GM19240 (cell line): ENCODE measurements at regions not wholly inside any gene's neighbourhood (a gene's known extent, or its start where the extent isn't known, plus 50 kb on each side); places are given as distances from the start of the nearest gene placed in this dataset.

Experiments
- DNase-seq: peaks from one replicate; pipeline ENCODE4 v3.0.0; 2011; ENCODE audit warnings: low spot score; ENCODE audit not compliant: insufficient read length

- no peak for DNase-seq
These were observed 325.1 kb downstream of the SPATA31D1 start for GRCh38 chr9:82313697-82314096.

- no peak for DNase-seq
These were observed 332.0 kb downstream of the SPATA31D1 start for GRCh38 chr9:82320566-82320965.

GRCh38 chr9:82325907-82326306 lies 337.3 kb downstream of the SPATA31D1 start:
- DNase-seq: no peak

DNA sequence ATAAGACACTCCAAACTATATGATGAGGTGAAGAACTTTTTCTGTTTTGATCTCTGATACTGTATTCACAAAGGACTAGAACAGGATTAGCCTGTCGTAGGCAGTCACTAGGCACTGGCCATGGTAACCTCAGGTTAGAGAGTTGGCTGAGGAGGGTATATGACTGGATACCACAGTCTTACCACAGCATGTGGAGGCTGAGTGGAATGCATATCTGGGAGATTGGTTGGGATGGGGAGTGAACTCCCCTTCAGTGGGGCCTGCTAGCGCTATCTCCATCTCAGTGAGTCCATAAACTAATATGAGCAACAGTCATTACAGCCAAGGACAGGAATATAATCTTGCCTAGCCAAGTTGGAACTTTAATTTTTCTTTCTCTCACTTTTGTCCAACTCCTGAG lies 339.1 kb downstream of the SPATA31D1 start:
- DNase-seq: no peak

GRCh38 chr9:82331079-82331478 lies 342.5 kb downstream of the SPATA31D1 start:
- DNase-seq: no peak

- DNase-seq: no peak
These were observed 343.6 kb downstream of the SPATA31D1 start for GRCh38 chr9:82332018-82332773.

GRCh38 chr9:82332774-82333152 lies 344.2 kb downstream of the SPATA31D1 start:
- no peak for DNase-seq

DNA sequence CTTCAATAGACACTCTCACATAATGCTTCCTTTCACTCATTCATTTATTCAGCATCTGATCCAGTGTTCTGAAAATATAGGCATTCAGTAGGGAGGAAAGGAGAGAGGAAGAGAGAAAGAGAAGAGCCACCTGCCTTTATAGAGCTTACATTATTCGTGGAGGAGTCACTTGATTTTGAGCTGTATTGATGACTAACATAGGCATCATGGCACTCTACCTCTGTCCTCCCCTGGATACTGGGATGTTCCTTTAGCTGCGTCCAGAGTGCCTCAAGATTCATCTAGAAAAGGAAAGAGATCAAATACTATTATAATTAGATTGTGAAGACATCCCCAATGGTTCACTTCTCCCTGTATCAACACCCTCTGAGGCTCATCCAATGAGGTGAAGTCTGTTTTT lies 345.1 kb downstream of the SPATA31D1 start:
- no peak for DNase-seq

DNA sequence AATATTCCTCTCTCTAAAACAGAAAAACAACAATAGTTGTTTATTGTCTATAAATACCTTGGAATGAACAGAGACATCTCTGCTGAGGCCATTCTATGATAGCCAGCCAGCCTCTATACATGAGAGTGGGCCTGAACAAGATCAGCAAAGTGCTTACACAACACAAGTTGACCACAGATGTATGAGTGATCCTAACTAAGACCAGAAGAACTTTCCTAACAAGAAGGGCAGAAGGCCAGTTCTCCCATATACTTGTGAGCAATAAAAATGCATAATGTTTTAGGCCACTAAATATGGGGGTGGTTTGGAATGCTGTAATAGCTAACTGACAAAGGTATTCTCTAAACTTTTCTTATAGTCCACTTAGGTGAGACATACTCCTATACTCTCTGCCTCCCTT lies 345.7 kb downstream of the SPATA31D1 start:
- DNase-seq: no peak

- no peak for DNase-seq
These were observed 348.8 kb downstream of the SPATA31D1 start for GRCh38 chr9:82337351-82337750.

GRCh38 chr9:82342046-82342445 lies 353.5 kb downstream of the SPATA31D1 start:
- no peak for DNase-seq

DNA sequence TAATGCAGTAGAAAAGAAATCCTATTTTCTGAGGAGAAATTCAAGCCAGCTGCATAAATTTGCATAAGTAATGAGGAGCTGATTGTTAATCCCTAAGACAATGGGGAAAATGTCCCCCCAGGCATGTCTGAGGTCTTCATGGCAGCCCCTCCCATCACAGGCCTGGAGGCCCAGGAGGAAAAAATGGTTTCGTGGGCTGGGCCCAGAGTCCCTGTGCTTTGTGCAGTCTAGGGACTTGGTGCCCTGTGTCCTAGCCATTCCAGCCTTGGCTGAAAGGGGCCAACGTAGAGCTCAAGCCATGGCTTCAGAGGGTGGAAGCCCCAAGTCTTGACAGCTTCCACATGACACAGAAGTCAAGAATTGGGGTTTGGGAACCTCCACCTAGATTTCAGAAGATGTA lies 357.5 kb downstream of the SPATA31D1 start:
- DNase-seq: no peak

GRCh38 chr9:82353631-82354278 lies 365.2 kb downstream of the SPATA31D1 start:
- DNase-seq: no peak

DNA sequence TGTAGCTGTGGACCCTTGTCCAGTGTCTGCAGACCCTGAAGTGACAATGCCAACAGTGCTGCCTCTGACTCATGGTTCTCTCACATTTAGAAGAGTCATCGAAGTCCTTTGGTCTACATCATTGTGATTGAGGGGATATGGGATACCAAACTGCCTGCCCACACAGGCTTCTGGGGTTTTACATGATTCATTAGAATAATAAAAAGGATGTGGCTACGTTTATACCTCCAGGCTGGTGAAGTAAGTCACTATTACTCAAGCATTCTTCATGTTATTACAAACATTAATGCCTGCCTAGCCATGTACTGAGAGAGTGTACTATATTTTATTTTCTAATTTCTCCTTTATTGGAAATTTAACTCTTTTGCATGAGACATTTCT lies 365.7 kb downstream of the SPATA31D1 start:
- no peak for DNase-seq

DNA sequence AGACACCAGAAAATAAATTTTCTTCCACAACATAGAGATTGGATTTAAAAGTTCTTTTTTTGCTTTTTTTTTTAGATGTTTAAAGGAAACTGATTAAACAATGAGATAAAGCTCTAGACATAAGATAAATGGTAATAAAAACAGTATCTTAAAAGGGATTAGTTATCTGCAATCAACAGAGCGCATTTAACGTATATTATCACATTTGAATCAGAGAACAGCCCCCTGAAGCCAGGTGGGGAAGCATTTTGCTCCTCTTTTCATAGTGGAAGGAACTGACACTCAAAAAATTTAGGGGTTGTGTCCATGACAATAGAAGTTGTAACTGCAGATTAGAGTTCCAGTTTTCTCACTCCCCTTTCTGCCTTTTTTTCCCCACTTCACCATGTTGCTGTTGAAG lies 367.6 kb downstream of the SPATA31D1 start:
- DNase-seq: no peak

DNA sequence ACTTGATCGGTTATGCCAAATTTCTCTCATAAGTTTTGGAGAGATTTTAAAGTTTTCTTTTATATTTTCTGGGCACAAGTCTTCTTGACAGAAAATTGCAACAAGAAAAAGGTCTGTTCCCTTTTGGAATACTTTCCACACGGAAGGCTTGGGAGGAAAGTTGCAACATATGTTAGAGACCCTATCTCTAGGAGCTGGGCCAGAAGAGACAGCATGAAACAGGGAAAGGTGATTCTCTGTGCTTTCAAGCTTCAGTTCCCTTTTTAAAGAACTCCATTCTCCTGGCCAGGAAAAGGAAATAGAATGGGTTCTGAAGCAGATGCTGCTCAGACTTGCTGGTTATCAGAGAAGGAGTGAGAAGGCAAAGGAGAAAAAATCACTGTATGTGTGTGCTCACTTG lies 368.3 kb downstream of the SPATA31D1 start:
- no peak for DNase-seq

GRCh38 chr9:82363198-82363597 lies 374.6 kb downstream of the SPATA31D1 start:
- DNase-seq: no peak

DNA sequence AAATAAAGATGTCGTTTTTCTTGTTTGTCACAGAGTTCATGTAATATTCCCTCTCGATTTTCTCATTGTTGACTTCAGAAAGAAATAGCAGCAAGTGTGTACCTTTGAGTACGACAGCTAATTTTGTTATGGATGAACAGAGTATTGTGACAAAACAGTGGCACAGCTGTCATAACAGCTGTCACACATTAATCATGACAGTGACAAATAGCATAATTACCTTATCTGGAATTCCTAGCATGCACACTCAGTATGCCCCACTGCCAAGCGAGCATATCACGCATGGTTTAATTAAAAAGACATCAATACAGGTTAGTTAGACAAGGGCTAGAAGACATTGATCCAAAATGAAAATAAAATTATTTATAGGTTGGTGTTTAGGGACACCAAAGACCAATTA lies 375.1 kb downstream of the SPATA31D1 start:
- no peak for DNase-seq

- DNase-seq: no peak
These were observed 378.4 kb downstream of the SPATA31D1 start for GRCh38 chr9:82367016-82367415.

GRCh38 chr9:82367929-82368328 lies 379.4 kb downstream of the SPATA31D1 start:
- DNase-seq: no peak

GRCh38 chr9:82369251-82369945 lies 380.8 kb downstream of the SPATA31D1 start:
- no peak for DNase-seq

DNA sequence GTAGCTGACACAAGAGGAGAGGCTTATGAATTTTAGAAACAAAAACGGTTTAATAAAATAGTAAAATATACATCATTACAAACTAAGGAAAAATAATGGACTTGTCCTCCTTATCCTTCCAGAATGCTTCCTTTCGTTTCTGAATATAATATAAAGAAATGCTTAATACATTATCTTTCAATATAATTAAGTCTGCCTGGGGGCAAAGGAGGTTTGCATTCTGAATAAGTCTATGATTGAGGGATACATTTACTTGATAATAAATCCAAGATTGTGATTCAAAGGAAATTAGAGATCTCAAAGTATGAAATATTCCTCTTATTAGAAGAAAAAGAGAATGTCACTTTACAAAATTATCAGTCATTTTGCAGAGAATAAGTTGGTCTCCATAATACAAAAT lies 386.5 kb downstream of the SPATA31D1 start:
- DNase-seq: no peak
